SIG-M5 treated with dmso at 0.1 percent for 504 hours (cell line): ENCODE measurements at regions not wholly inside any gene's neighbourhood (a gene's known extent, or its start where the extent isn't known, plus 50 kb on each side); places are given as distances from the start of the nearest gene placed in this dataset.
"Not testable (repeated sequence)": the region's sequence is repeated elsewhere in the genome, so short reads cannot be mapped to it uniquely, and the experiment has no call there.

Experiments
- DNase-seq: peaks from one replicate; lab custom pipeline; 2025; ENCODE audit not compliant: unreplicated experiment; lab: John Stamatoyannopoulos, UW

GRCh38 chr7:123264820-123265219 lies 65.1 kb upstream of the SLC13A1 start:
- not testable (repeated sequence) for DNase-seq

GRCh38 chr7:123260428-123260960 lies 60.7 kb upstream of the SLC13A1 start:
- no peak for DNase-seq

GRCh38 chr7:123259759-123260158 lies 60.0 kb upstream of the SLC13A1 start:
- DNase-seq = no peak
